HepG2 (cell line): ENCODE measurements at regions not wholly inside any gene's neighbourhood (a gene's known extent, or its start where the extent isn't known, plus 50 kb on each side); places are given as distances from the start of the nearest gene placed in this dataset.

Source experiments
- ATAC-seq: fragments of 200-7000 bp; cut with Tn5 transposase; 3 replicates; pipeline ENCODE4 v1.9.1; 2020; ENCODE audit warnings: mild to moderate bottlenecking, moderate library complexity
- BruUV-seq: library from RNA; stranded (reverse); fragments of 400-500 nt; replicated peaks from 2 replicates; lab custom pipeline; 2021; lab: Mats Ljungman, UMichigan
- CTCF ChIA-PET: fragments of 300-600 bp; formaldehyde crosslinking; extraction: SDS; loops from one replicate; lab custom pipeline; 2021; ENCODE audit warnings: low total read pairs, inconsistent platforms, low intra/inter-chr PET ratio; lab: Yijun Ruan, JAX
- POLR2A ChIA-PET: fragments of 350-600 bp; sonication (Branson Sonifier 250); formaldehyde crosslinking; loops from one replicate; lab custom pipeline; 2020; ENCODE audit warnings: antibody characterized with exemption, inconsistent platforms; lab: Yijun Ruan, JAX
- DNase-seq: peaks from one replicate; pipeline ENCODE4 v3.0.0-alpha.2; 2015; ENCODE audit warnings: low spot score
- FAIRE-seq: peaks from 3 replicates; lab custom pipeline; 2011; peaks lifted over from hg19 to GRCh38; lab: Jason Lieb, UNC
- H2AFZ ChIP-seq: one replicate; pipeline ENCODE4 v1.6.1; 2011; ENCODE audit warnings: low read length, inconsistent platforms
- H3K27ac ChIP-seq: fragments of 300-600 bp; 3 replicates; pipeline ENCODE4 v1.8.0; 2011; ENCODE audit warnings: mixed run types, mild to moderate bottlenecking, mixed read lengths, low read length, inconsistent platforms; ENCODE audit not compliant: insufficient read depth; ENCODE audit errors: extremely low read length
- H3K27me3 ChIP-seq, 2 experiments: fragments of 200-600 bp in 1 of 2; 2 replicates in 1 of 2; 3 replicates in 1 of 2; pipeline versions ENCODE4 v1.6.0 to v1.8.0; 2011; ENCODE audit warnings: low read length in 2 of 2, mild to moderate bottlenecking in 2 of 2, moderate library complexity in 2 of 2, inconsistent platforms in 1 of 2; ENCODE audit not compliant: insufficient read depth in 2 of 2, control insufficient read depth in 1 of 2
- H3K36me3 ChIP-seq, 2 experiments: fragments of 200-600 bp in 1 of 2; replicated peaks in 1 of 2; 2 replicates in 1 of 2; 3 replicates in 1 of 2; pipeline versions ENCODE4 v1.5.1 to v1.8.0; 2011; ENCODE audit warnings: low read length in 2 of 2, inconsistent platforms in 1 of 2; ENCODE audit not compliant: insufficient read depth in 2 of 2, control insufficient read depth in 1 of 2
- H3K4me1 ChIP-seq: 2 replicates; pipeline ENCODE4 v1.5.1; 2012; ENCODE audit warnings: low read length, inconsistent platforms; ENCODE audit not compliant: insufficient read depth
- H3K4me2 ChIP-seq: 2 replicates; pipeline ENCODE4 v1.6.0; 2011; ENCODE audit warnings: low read depth, low read length, inconsistent platforms
- H3K4me3 ChIP-seq, 3 experiments: fragments of 200-600 bp in 1 of 3; sonication (generic), shearing (Covaris generic) in 1 of 3; replicated peaks in 1 of 3; 2 replicates each; pipeline ENCODE4 v1.5.1; 2011 to 2016; ENCODE audit warnings: low read length in 3 of 3, inconsistent platforms in 2 of 3, low read depth in 2 of 3, mild to moderate bottlenecking in 2 of 3, control low read depth in 1 of 3, mixed read lengths in 1 of 3; ENCODE audit not compliant: insufficient read depth in 1 of 3
- H3K79me2 ChIP-seq: one replicate; pipeline ENCODE4 v1.6.1; 2011; ENCODE audit warnings: low read length, inconsistent platforms; ENCODE audit not compliant: insufficient read depth
- H3K9ac ChIP-seq: 2 replicates; pipeline ENCODE4 v1.6.0; 2011; ENCODE audit warnings: mild to moderate bottlenecking, low read depth, low read length, inconsistent platforms; ENCODE audit not compliant: insufficient read depth
- H3K9me3 ChIP-seq: 2 replicates; pipeline ENCODE4 v1.5.1; 2012; ENCODE audit warnings: mild to moderate bottlenecking, low read length
- H4K20me1 ChIP-seq: 2 replicates; pipeline ENCODE4 v1.6.0; 2011; ENCODE audit warnings: inconsistent platforms, mild to moderate bottlenecking, low read length, moderate library complexity; ENCODE audit not compliant: insufficient read depth
- NFE2 ChIP-seq: sonication (generic); formaldehyde crosslinking; IDR thresholded peaks from 2 replicates; pipeline ENCODE4 v1.4.0; 2020; ENCODE audit warnings: missing genetic modification reagents
- NONO ChIP-seq, 2 experiments: fragments of 450-650 bp in 1 of 2; sonication (generic) in 1 of 2; formaldehyde crosslinking in 1 of 2; IDR thresholded peaks in 1 of 2; conservative IDR thresholded peaks in 1 of 2; 2 replicates each; pipeline versions ENCODE4 v1.6.1 to v1.8.0; 2017 to 2022; ENCODE audit warnings: mild to moderate bottlenecking in 1 of 2, missing genetic modification reagents in 1 of 2, moderate library complexity in 1 of 2
- NR2F1 ChIP-seq, 2 experiments: fragments of 450-650 bp in 1 of 2; formaldehyde crosslinking in 1 of 2; IDR thresholded peaks; 2 replicates each; pipeline versions ENCODE4 v1.5.0 to v1.6.1; 2016 to 2020; ENCODE audit warnings: mild to moderate bottlenecking in 1 of 2, missing compliant biosample characterization in 1 of 2, missing genetic modification reagents in 1 of 2, moderate library complexity in 1 of 2
- SMAD1 ChIP-seq: sonication (generic); formaldehyde crosslinking; IDR thresholded peaks from 2 replicates; pipeline ENCODE4 v1.4.0; 2020; ENCODE audit warnings: missing genetic modification reagents, low read depth, mild to moderate bottlenecking, borderline replicate concordance
- SNAPC2 ChIP-seq: sonication (generic); formaldehyde crosslinking; IDR thresholded peaks from 2 replicates; pipeline ENCODE4 v1.8.1; 2022; ENCODE audit warnings: mild to moderate bottlenecking, missing genetic modification reagents
- ZNF850 ChIP-seq: sonication (generic); formaldehyde crosslinking; conservative IDR thresholded peaks from 2 replicates; pipeline ENCODE4 v1.9.0; 2021; ENCODE audit warnings: mild to moderate bottlenecking, missing genetic modification reagents
- WGBS: methylation state at CpG from one replicate; pipeline ENCODE4 v1.1.6; 2017; ENCODE audit warnings: low lambda C conversion rate; 5-methylcytosine and 5-hydroxymethylcytosine counted together
- in situ Hi-C: cut with HindIII; loops from 2 replicates; pipeline ENCODE4 v1.10.0; 2017; ENCODE audit warnings: low pct_unique_long_range_greater_than_20kb; ENCODE audit not compliant: extremely low pct_ligation_motif_present
- intact Hi-C: fragments of 100-400 bp; cut with micrococcal nuclease; formaldehyde crosslinking; loops from one replicate; pipeline ENCODE4 v1.10.0; 2022; ENCODE audit not compliant: unreplicated experiment
- TF ChIP-seq, protein P1 (sequence below): sonication (generic); formaldehyde crosslinking; IDR thresholded peaks from 2 replicates; pipeline ENCODE4 v1.8.1; 2023; ENCODE audit warnings: mild to moderate bottlenecking, inconsistent platforms, moderate library complexity, missing genetic modification reagents, borderline replicate concordance
- TF ChIP-seq, protein P2 (sequence below): sonication (generic); formaldehyde crosslinking; IDR thresholded peaks from 2 replicates; pipeline ENCODE4 v1.5.0; 2020; ENCODE audit warnings: mild to moderate bottlenecking, missing genetic modification reagents, moderate library complexity

DNA sequence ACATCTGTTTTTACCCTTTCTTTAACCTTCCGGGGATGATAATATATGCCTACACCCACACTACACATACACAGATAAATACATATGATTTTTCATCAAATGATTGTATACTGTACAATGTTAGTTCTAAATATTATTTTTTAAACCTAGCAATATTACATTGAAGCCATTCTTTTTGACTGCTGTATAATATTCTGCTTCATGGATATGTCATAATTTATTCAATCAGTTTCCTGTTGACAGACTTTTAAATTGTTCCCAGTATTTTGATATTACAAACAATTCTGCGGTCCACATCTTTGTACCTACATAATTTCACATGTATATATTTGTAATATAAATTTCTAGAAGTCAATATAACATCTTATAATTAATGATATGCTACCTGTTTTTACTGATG, 59.0 kb upstream of the ITGB1 start:
- Histone ChIP-seq H2AFZ (no peak overlapping the region), H3K4me3 (no peak overlapping the region), H4K20me1 (no peaks in the 10 kb centered on the region), H3K36me3 (no peaks in the 10 kb centered on the region), H3K27ac (no peak overlapping the region), H3K4me1 (no peaks in the 10 kb centered on the region), H3K4me2 (no peak overlapping the region), H3K9me3 (no peaks in the 10 kb centered on the region), H3K9ac (no peak overlapping the region), H3K79me2 (no peaks in the 10 kb centered on the region), H3K27me3 (no peaks in the 10 kb centered on the region)
- intact Hi-C loops (no loop called here), in situ Hi-C loops (no loop called here)
- DNase-seq (no peak), ATAC-seq (no peak), FAIRE-seq (no peak)
- ChIA-PET POLR2A (no interaction called here), CTCF (no interaction called here)
- no TSS peak for BruUV-seq
- TF ChIP-seq, protein P1, sequence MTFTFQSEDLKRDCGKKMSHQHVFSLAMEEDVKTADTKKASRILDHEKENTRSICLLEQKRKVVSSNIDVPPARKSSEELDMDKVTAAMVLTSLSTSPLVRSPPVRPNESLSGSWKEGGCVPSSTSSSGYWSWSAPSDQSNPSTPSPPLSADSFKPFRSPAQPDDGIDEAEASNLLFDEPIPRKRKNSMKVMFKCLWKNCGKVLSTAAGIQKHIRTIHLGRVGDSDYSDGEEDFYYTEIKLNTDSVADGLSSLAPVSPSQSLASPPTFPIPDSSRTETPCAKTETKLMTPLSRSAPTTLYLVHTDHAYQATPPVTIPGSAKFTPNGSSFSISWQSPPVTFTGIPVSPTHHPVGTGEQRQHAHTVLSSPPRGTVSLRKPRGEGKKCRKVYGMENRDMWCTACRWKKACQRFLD (CRISPR knock-in tag): no peak
- no peak for TF ChIP-seq NFE2 (CRISPR knock-in tag)
- no peak for TF ChIP-seq NONO (IDR thresholded peaks at IDR 0.05)
- no peak for TF ChIP-seq NONO (CRISPR knock-in tag; conservative IDR thresholded peaks at IDR 0.05)
- no peak for TF ChIP-seq SMAD1 (CRISPR knock-in tag)
- WGBS: 88% methylated on average over 2 of the region's 2 CpGs

DNA sequence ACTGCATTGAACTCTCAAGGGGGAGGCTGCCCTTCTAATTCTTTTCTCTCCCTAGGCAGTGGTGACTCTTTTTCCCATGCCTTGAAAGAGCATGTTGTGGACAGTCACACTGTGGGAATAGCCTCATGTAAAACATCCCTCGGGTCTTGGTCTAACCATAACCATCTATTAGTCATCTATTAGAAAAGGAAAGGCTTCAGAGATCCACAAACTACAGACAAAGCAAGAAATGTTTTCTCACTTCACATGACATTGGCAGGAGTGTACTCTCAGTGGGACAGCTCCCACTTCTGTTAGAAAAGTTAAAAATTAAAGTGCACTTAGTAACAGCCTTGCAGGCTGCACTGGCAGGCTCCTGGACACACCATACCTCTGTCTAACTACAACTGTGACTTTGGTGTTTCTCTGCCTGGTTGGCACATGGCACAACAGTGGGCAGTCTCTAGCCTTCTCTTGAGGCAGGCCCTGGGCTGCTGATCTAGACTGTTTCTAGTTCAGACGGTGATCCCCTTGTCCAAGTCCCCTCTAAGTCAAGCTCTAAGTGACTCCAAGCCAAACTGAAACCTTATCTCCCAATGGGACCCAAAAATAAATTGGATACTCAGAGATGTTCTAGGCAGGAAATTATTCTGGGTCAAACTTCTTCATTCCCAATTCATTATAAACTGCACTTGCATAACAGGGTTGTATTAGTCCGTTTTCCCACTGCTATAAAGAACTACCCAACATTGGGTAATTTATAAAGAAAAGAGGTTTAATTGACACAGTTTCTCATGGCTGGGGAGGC, 57.9 kb upstream of the ITGB1 start:
- Histone ChIP-seq H4K20me1 (no peaks in the 10 kb centered on the region), H3K9ac (no peak overlapping the region), H3K27ac (no peak overlapping the region), H3K4me3 (no peak overlapping the region), H3K36me3 (no peaks in the 10 kb centered on the region), H3K79me2 (no peaks in the 10 kb centered on the region), H3K27me3 (no peaks in the 10 kb centered on the region), H3K9me3 (no peaks in the 10 kb centered on the region), H3K4me2 (no peak overlapping the region), H2AFZ (no peak overlapping the region), H3K4me1 (no peaks in the 10 kb centered on the region)
- FAIRE-seq: no peak
- TF ChIP-seq SNAPC2 (CRISPR knock-in tag) (no peak), ZNF850 (CRISPR knock-in tag) (no peak), NR2F1 (CRISPR knock-in tag; IDR thresholded peaks at IDR 0.05) (no peak)
- TF ChIP-seq, protein P2, sequence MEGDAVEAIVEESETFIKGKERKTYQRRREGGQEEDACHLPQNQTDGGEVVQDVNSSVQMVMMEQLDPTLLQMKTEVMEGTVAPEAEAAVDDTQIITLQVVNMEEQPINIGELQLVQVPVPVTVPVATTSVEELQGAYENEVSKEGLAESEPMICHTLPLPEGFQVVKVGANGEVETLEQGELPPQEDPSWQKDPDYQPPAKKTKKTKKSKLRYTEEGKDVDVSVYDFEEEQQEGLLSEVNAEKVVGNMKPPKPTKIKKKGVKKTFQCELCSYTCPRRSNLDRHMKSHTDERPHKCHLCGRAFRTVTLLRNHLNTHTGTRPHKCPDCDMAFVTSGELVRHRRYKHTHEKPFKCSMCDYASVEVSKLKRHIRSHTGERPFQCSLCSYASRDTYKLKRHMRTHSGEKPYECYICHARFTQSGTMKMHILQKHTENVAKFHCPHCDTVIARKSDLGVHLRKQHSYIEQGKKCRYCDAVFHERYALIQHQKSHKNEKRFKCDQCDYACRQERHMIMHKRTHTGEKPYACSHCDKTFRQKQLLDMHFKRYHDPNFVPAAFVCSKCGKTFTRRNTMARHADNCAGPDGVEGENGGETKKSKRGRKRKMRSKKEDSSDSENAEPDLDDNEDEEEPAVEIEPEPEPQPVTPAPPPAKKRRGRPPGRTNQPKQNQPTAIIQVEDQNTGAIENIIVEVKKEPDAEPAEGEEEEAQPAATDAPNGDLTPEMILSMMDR (CRISPR knock-in tag): 0 out of 2 replicates have a peak, but pooled peaks have one; percentile 5
- no peak for DNase-seq
- ChIA-PET CTCF (no interaction called here), POLR2A (no interaction called here)
- 33% methylated on average over 2 of the region's 3 CpGs for WGBS
- peak; percentile 63 for ATAC-seq
- intact Hi-C loops: no loop called here
- in situ Hi-C loops: no loop called here
- BruUV-seq: no TSS peak
